Vagina (tissue), 2 donors: ENCODE measurements at regions not wholly inside any gene's neighbourhood (a gene's known extent, or its start where the extent isn't known, plus 50 kb on each side); places are given as distances from the start of the nearest gene placed in this dataset.

Source experiments
- POLR2AphosphoS5 ChIP-seq, 2 donors: sonication (generic); formaldehyde crosslinking; IDR thresholded peaks; one replicate each; pipeline ENCODE4 v1.9.0; 2017; ENCODE audit warnings: antibody characterized with exemption in 2 of 2, mild to moderate bottlenecking in 2 of 2, low read depth in 1 of 2; ENCODE audit not compliant: insufficient read depth in 1 of 2
- TF ChIP-seq, protein P1 (sequence below), 3 experiments: fragments of 450-650 bp in 2 of 3; fragments of 200-600 bp in 1 of 3; sonication (generic) in 1 of 3; IDR thresholded peaks; one replicate each; pipeline ENCODE4 v1.5.1; 2017 to 2019; ENCODE audit warnings: antibody characterized with exemption in 3 of 3, mild to moderate bottlenecking in 2 of 3, moderate library complexity in 2 of 3

DNA sequence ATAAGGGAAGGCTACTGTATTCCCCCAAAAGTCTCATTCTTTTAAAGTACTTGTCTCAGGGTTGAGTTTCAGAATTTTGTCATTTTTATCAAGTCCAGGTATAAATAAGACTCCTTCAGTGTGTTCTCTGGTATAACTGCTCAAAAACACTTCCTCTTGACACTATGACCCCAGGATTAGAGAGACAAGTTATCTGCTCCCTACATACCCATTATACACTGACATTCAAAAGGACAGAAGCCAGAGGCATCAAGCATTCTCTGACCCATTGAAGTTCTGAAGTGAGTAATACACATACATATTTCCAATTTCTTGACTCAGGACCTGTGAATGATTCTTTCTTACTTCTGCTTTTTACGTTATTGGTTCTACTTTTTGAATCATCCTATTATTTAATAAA is 447.8 kb upstream of the CNTN5 start:
- TF ChIP-seq, protein P1, sequence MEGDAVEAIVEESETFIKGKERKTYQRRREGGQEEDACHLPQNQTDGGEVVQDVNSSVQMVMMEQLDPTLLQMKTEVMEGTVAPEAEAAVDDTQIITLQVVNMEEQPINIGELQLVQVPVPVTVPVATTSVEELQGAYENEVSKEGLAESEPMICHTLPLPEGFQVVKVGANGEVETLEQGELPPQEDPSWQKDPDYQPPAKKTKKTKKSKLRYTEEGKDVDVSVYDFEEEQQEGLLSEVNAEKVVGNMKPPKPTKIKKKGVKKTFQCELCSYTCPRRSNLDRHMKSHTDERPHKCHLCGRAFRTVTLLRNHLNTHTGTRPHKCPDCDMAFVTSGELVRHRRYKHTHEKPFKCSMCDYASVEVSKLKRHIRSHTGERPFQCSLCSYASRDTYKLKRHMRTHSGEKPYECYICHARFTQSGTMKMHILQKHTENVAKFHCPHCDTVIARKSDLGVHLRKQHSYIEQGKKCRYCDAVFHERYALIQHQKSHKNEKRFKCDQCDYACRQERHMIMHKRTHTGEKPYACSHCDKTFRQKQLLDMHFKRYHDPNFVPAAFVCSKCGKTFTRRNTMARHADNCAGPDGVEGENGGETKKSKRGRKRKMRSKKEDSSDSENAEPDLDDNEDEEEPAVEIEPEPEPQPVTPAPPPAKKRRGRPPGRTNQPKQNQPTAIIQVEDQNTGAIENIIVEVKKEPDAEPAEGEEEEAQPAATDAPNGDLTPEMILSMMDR (IDR thresholded peaks at IDR 0.05) = no peak
- TF ChIP-seq POLR2AphosphoS5 (IDR thresholded peaks at IDR 0.05; ENCODE audit: insufficient read depth in 1 of 2, low read depth in 1 of 2) = no peak
